ENCODE measurements at regions not wholly inside any gene's neighbourhood (a gene's known extent, or its start where the extent isn't known, plus 50 kb on each side); places are given as distances from the start of the nearest gene placed in this dataset.
"Not testable (repeated sequence)": the region's sequence is repeated elsewhere in the genome, so short reads cannot be mapped to it uniquely, and the experiment has no call there.

DNA sequence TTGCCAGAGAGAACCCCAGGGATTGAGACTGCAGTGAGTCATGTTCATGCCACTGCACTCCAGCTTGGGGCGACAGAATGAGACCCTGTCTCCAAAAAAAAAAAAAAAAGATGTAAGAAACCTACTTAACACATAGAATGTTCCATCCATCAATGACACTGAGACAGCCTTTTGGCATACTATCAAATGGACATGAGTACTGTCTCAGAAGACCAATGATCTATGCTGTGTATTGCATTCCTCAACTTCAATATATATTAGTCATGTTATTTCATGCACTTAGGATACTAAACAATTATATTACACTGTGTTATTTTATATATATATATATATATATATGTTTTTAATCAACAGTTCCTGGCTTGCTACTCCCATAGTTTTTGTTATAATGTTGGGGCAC, 57.1 kb upstream of the ANKH start:
- H3K27ac ChIP-seq: no peak overlapping the region
- TF ChIP-seq, protein P1, sequence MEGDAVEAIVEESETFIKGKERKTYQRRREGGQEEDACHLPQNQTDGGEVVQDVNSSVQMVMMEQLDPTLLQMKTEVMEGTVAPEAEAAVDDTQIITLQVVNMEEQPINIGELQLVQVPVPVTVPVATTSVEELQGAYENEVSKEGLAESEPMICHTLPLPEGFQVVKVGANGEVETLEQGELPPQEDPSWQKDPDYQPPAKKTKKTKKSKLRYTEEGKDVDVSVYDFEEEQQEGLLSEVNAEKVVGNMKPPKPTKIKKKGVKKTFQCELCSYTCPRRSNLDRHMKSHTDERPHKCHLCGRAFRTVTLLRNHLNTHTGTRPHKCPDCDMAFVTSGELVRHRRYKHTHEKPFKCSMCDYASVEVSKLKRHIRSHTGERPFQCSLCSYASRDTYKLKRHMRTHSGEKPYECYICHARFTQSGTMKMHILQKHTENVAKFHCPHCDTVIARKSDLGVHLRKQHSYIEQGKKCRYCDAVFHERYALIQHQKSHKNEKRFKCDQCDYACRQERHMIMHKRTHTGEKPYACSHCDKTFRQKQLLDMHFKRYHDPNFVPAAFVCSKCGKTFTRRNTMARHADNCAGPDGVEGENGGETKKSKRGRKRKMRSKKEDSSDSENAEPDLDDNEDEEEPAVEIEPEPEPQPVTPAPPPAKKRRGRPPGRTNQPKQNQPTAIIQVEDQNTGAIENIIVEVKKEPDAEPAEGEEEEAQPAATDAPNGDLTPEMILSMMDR (IDR thresholded peaks at IDR 0.05): no peak
- no peak for TF ChIP-seq POLR2A (IDR thresholded peaks at IDR 0.05)
- H3K4me1 ChIP-seq (replicated peaks in 1 of 2): no peaks in the 10 kb centered on the region
- H3K4me3 ChIP-seq: no peak overlapping the region
- no peaks in the 10 kb centered on the region for H3K36me3 ChIP-seq (replicated peaks in 1 of 2)
- no peak for DNase-seq
- 73 to 95% (median 82%) methylated on average over 1 of the region's 1 CpG for WGBS, 4 donors
- H3K27me3 ChIP-seq: no peaks in the 10 kb centered on the region
- no peaks in the 10 kb centered on the region for H3K9me3 ChIP-seq (replicated peaks in 1 of 3)
- intact Hi-C loops (cut with DNase I): no loop called here

GRCh38 chr5:14925326-14925725, 53.7 kb upstream of the ANKH start:
- Histone ChIP-seq H3K36me3 (replicated peaks in 1 of 2) (no peaks in the 10 kb centered on the region), H3K4me3 (no peak overlapping the region), H3K4me1 (replicated peaks in 1 of 2) (no peaks in the 10 kb centered on the region), H3K27me3 (no peaks in the 10 kb centered on the region), H3K9me3 (replicated peaks in 1 of 3) (no peaks in the 10 kb centered on the region), H3K27ac (no peak overlapping the region)
- 72 to 87% (median 80%) methylated on average over 3 of the region's 3 CpGs for WGBS, 4 donors
- intact Hi-C loops (cut with DNase I): no loop called here
- TF ChIP-seq, protein P1 (IDR thresholded peaks at IDR 0.05): no peak
- TF ChIP-seq POLR2A (IDR thresholded peaks at IDR 0.05): no peak
- no peak for DNase-seq

DNA sequence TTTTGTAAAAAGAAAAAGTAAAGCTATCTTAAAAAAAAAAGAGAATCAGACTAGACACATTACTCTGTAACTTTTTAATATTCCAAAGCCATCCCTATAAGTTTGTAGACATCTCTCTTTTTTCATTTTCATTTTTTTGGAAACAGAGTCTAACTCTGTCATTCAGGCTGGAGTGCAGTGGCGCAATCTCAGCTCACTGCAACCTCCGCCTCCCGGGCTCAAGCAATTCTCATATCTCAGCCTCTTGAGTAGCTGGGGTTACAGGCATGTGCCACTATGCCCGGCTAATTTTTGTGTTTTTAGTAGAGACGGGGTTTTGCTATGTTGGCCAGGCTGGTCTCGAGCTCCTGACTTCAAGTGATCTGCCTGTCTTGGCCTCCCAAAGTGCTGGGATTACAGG, 51.4 kb upstream of the ANKH start:
- intact Hi-C loops (cut with DNase I); H3K27ac ChIP-seq; H3K4me1 ChIP-seq (replicated peaks in 1 of 2); H3K9me3 ChIP-seq (replicated peaks in 1 of 3); DNase-seq; H3K27me3 ChIP-seq; H3K36me3 ChIP-seq (replicated peaks in 1 of 2); H3K4me3 ChIP-seq: not testable (repeated sequence)
- WGBS, 4 donors: 80 to 88% (median 86%) methylated on average over 6 of the region's 6 CpGs

GRCh38 chr5:14922456-14922855, 50.9 kb upstream of the ANKH start:
- 85 to 96% (median 88%) methylated on average over 9 of the region's 9 CpGs for whole genome bisulfite sequencing, 4 donors
- Histone ChIP-seq H3K4me3 (no peak overlapping the region), H3K27me3 (no peaks in the 10 kb centered on the region), H3K4me1 (replicated peaks in 1 of 2) (no peaks in the 10 kb centered on the region), H3K36me3 (replicated peaks in 1 of 2) (no peaks in the 10 kb centered on the region), H3K9me3 (replicated peaks in 1 of 3) (no peaks in the 10 kb centered on the region), H3K27ac (no peak overlapping the region)
- no peak for TF ChIP-seq POLR2A (IDR thresholded peaks at IDR 0.05)
- TF ChIP-seq, protein P1 (IDR thresholded peaks at IDR 0.05): no peak
- intact Hi-C loops (cut with DNase I): no loop called here
- no peak for DNase-seq

Small RNA genes in the stretch of these regions (small RNA-seq; reads per million reads assigned to genes)
- gene RF00096: 0 reads per million in 2 donors
